ENCODE measurements at regions not wholly inside any gene's neighbourhood (a gene's known extent, or its start where the extent isn't known, plus 50 kb on each side); places are given as distances from the start of the nearest gene placed in this dataset.

- H3K27ac ChIP-seq: peak overlapping the region in 1 of 2 donors; percentile 75
- H3K4me3 ChIP-seq: no peak overlapping the region
- no peaks in the 10 kb centered on the region for H3K9me3 ChIP-seq
- ATAC-seq (no peak), DNase-seq (no peak)
- H3K36me3 ChIP-seq: no peaks in the 10 kb centered on the region
- intact Hi-C loops (cut with DNase I): no loop called here
- no peak for TF ChIP-seq CTCF (IDR thresholded peaks at IDR 0.05)
- H3K27me3 ChIP-seq: no peaks in the 10 kb centered on the region
- H3K4me1 ChIP-seq: peaks cover 0 to 40% of the 10 kb centered on the region in 2 donors
These were observed 77.3 kb upstream of the MAP3K1 start for GRCh38 chr5:56737951-56738606.

GRCh38 chr5:56737002-56737621, 78.2 kb upstream of the MAP3K1 start:
- intact Hi-C loops (cut with DNase I): no loop called here
- DNase-seq (no peak), ATAC-seq (peak; percentile 33)
- TF ChIP-seq CTCF (IDR thresholded peaks at IDR 0.05): no peak
- H3K9me3 ChIP-seq: no peaks in the 10 kb centered on the region
- peak overlapping the region in 1 of 2 donors; percentile 75 for H3K27ac ChIP-seq
- H3K36me3 ChIP-seq: no peaks in the 10 kb centered on the region
- no peaks in the 10 kb centered on the region for H3K27me3 ChIP-seq
- H3K4me3 ChIP-seq: no peak overlapping the region
- peaks cover 0 to 40% of the 10 kb centered on the region in 2 donors for H3K4me1 ChIP-seq

GRCh38 chr5:56735849-56736641, 79.3 kb upstream of the MAP3K1 start:
- DNase-seq: no peak
- peak overlapping the region; percentile 47 to 75 for H3K27ac ChIP-seq
- TF ChIP-seq CTCF (IDR thresholded peaks at IDR 0.05): no peak

GRCh38 chr5:56734091-56734694, 81.2 kb upstream of the MAP3K1 start:
- intact Hi-C loops (cut with DNase I): no loop called here
- no peak for DNase-seq
- no peaks in the 10 kb centered on the region for H3K9me3 ChIP-seq

More at GRCh38 chr5:56735849-56736641, 79.3 kb upstream of the MAP3K1 start:
- ATAC-seq: peak; percentile 49
- no peaks in the 10 kb centered on the region for H3K27me3 ChIP-seq
- peaks cover 0 to 40% of the 10 kb centered on the region in 2 donors for H3K4me1 ChIP-seq
- no peaks in the 10 kb centered on the region for H3K36me3 ChIP-seq
- no peak overlapping the region for H3K4me3 ChIP-seq
- H3K9me3 ChIP-seq: no peaks in the 10 kb centered on the region
- intact Hi-C loops (cut with DNase I): no loop called here

More at GRCh38 chr5:56734091-56734694, 81.2 kb upstream of the MAP3K1 start:
- ATAC-seq: no peak
- TF ChIP-seq CTCF (IDR thresholded peaks at IDR 0.05): no peak
- Histone ChIP-seq H3K4me1 (peaks cover 0 to 40% of the 10 kb centered on the region in 2 donors), H3K27me3 (no peaks in the 10 kb centered on the region), H3K36me3 (no peaks in the 10 kb centered on the region), H3K4me3 (no peak overlapping the region), H3K27ac (no peak overlapping the region)

Data from left lung (tissue), 4 donors.